HCT116 (cell line): ENCODE measurements at regions not wholly inside any gene's neighbourhood (a gene's known extent, or its start where the extent isn't known, plus 50 kb on each side); places are given as distances from the start of the nearest gene placed in this dataset.

Experiments used
- ATAC-seq: fragments of 200-7000 bp; cut with Tn5 transposase; 2 replicates; pipeline ENCODE4 v1.9.1; 2020; ENCODE audit warnings: mild to moderate bottlenecking, moderate library complexity
- BruUV-seq: library from RNA; stranded (reverse); fragments of 400-500 nt; replicated peaks from 2 replicates; lab custom pipeline; 2021; lab: Mats Ljungman, UMichigan
- CTCF ChIA-PET: fragments of 300-600 bp; sonication (Branson Sonifier 250); formaldehyde crosslinking; loops from one replicate; lab custom pipeline; 2021; ENCODE audit warnings: antibody characterized with exemption; lab: Charles Lee
- POLR2A ChIA-PET: fragments of 300-600, 350-600 bp; sonication (Branson Sonifier 250); formaldehyde crosslinking; loops from one replicate; lab custom pipeline; 2021; ENCODE audit warnings: antibody characterized with exemption; lab: Charles Lee
- RAD21 ChIA-PET, 2 experiments: fragments of 300-600 bp; sonication (Branson Sonifier 250); formaldehyde crosslinking; loops; one replicate each; lab custom pipeline; 2023; ENCODE audit warnings: low total read pairs in 2 of 2; ENCODE audit not compliant: uncharacterized antibody in 2 of 2, unreplicated experiment in 2 of 2, low non-redundant PET in 1 of 2; lab: Charles Lee
- DNase-seq: peaks from one replicate; pipeline ENCODE4 v3.0.0-alpha.2; 2010; ENCODE audit warnings: low read depth, low spot score
- H2AFZ ChIP-seq: fragments of 200-600 bp; shearing (Covaris generic), sonication (generic); 2 replicates; pipeline ENCODE4 v1.6.1; 2017; ENCODE audit warnings: low read depth, mixed run types, mixed read lengths, antibody characterized with exemption, low read length; ENCODE audit not compliant: poor library complexity, severe bottlenecking
- H3K27ac ChIP-seq: 2 replicates; pipeline ENCODE4 v1.5.1; 2012; ENCODE audit warnings: low read depth, low read length
- H3K27me3 ChIP-seq: fragments of 200-600 bp; sonication (generic); 2 replicates; pipeline ENCODE4 v1.6.1; 2016; ENCODE audit warnings: mixed run types, low read length, mixed read lengths; ENCODE audit not compliant: insufficient read depth
- H3K36me3 ChIP-seq, 2 experiments: fragments of 200-500 bp in 1 of 2; fragments of 200-600 bp in 1 of 2; sonication (Bioruptor generic) in 1 of 2; sonication (generic) in 1 of 2; 2 replicates each; pipeline versions ENCODE4 v1.5.1 to v1.6.1; 2014 to 2016; ENCODE audit warnings: low read length in 2 of 2, inconsistent platforms in 1 of 2, mixed read lengths in 1 of 2, mixed run types in 1 of 2; ENCODE audit not compliant: insufficient read depth in 2 of 2, control insufficient read depth in 1 of 2
- H3K4me1 ChIP-seq, 2 experiments: fragments of 200-600 bp in 1 of 2; sonication (generic) in 1 of 2; 2 replicates each; pipeline versions ENCODE4 v1.5.1 to v1.6.1; 2012 to 2017; ENCODE audit warnings: low read length in 2 of 2, inconsistent platforms in 1 of 2, mild to moderate bottlenecking in 1 of 2, mixed read lengths in 1 of 2, mixed run types in 1 of 2, moderate library complexity in 1 of 2; ENCODE audit not compliant: insufficient read depth in 2 of 2, control insufficient read depth in 1 of 2
- H3K4me2 ChIP-seq: fragments of 200-600 bp; sonication (generic); 2 replicates; pipeline ENCODE4 v1.6.1; 2017; ENCODE audit warnings: mixed run types, low read length, mixed read lengths
- H3K4me3 ChIP-seq, 2 experiments: fragments of 200-600 bp in 1 of 2; sonication (generic) in 1 of 2; replicated peaks in 1 of 2; 2 replicates each; pipeline ENCODE4 v1.5.1; 2011 to 2016; ENCODE audit warnings: low read length in 2 of 2, control low read depth in 1 of 2, low read depth in 1 of 2, mild to moderate bottlenecking in 1 of 2, mixed read lengths in 1 of 2, mixed run types in 1 of 2
- H3K79me2 ChIP-seq: fragments of 200-600 bp; sonication (generic); 2 replicates; pipeline ENCODE4 v1.6.1; 2017; ENCODE audit warnings: mild to moderate bottlenecking, mixed run types, low read length, moderate library complexity, mixed read lengths; ENCODE audit not compliant: insufficient read depth
- H3K9ac ChIP-seq: fragments of 200-600 bp; sonication (generic); 2 replicates; pipeline ENCODE4 v1.6.1; 2016; ENCODE audit warnings: low read length, mixed read lengths
- H3K9me2 ChIP-seq: fragments of 200-600 bp; sonication (generic), shearing (Covaris generic); 2 replicates; pipeline ENCODE4 v1.6.1; 2017; ENCODE audit warnings: mixed run types, mild to moderate bottlenecking, moderate library complexity; ENCODE audit not compliant: insufficient read depth
- H3K9me3 ChIP-seq, 2 experiments: fragments of 200-500 bp in 1 of 2; fragments of 200-600 bp in 1 of 2; sonication (Bioruptor generic) in 1 of 2; sonication (generic) in 1 of 2; 2 replicates each; pipeline ENCODE4 v1.6.1; 2014 to 2017; ENCODE audit warnings: low read length in 2 of 2, mixed read lengths in 2 of 2, inconsistent platforms in 1 of 2, low read depth in 1 of 2, mild to moderate bottlenecking in 1 of 2, mixed run types in 1 of 2, moderate library complexity in 1 of 2; ENCODE audit not compliant: control insufficient read depth in 1 of 2, insufficient read depth in 1 of 2
- H4K20me1 ChIP-seq: fragments of 200-600 bp; sonication (generic), shearing (Covaris generic); 2 replicates; pipeline ENCODE4 v1.6.1; 2017; ENCODE audit warnings: mixed run types, mild to moderate bottlenecking, moderate library complexity; ENCODE audit not compliant: insufficient read depth
- CEBPB ChIP-seq: IDR thresholded peaks from 2 replicates; pipeline ENCODE4 v1.6.1; 2012; ENCODE audit warnings: low read depth
- CTCF ChIP-seq, 3 experiments: fragments of 200-600 bp in 1 of 3; sonication (generic) in 1 of 3; IDR thresholded peaks in 2 of 3; conservative IDR thresholded peaks in 1 of 3; 2 replicates each; pipeline ENCODE4 v1.5.1; 2012 to 2017; ENCODE audit warnings: low read depth in 2 of 3, low read length in 2 of 3, antibody characterized with exemption in 1 of 3, borderline replicate concordance in 1 of 3, control low read depth in 1 of 3, mild to moderate bottlenecking in 1 of 3, mixed read lengths in 1 of 3, mixed run types in 1 of 3, moderate library complexity in 1 of 3; ENCODE audit not compliant: insufficient read depth in 1 of 3
- ELF1 ChIP-seq: IDR thresholded peaks from 2 replicates; pipeline ENCODE4 v1.6.1; 2012; ENCODE audit warnings: low read depth, borderline replicate concordance
- EZH2 ChIP-seq: fragments of 200-600 bp; sonication (generic); IDR thresholded peaks from 2 replicates; pipeline ENCODE4 v1.6.1; 2017; ENCODE audit warnings: antibody characterized with exemption, mixed run types
- EZH2phosphoT487 ChIP-seq: fragments of 200-600 bp; IDR thresholded peaks from 2 replicates; pipeline ENCODE4 v1.6.1; 2018; ENCODE audit warnings: antibody characterized with exemption, borderline replicate concordance
- MAX ChIP-seq: IDR thresholded peaks from 2 replicates; pipeline ENCODE4 v1.6.1; 2012
- POLR2A ChIP-seq: IDR thresholded peaks from 2 replicates; pipeline ENCODE4 v1.7.0; 2011; ENCODE audit warnings: borderline replicate concordance; ENCODE audit not compliant: insufficient read depth, insufficient read length; ENCODE audit errors: extremely low read depth
- POLR2AphosphoS5 ChIP-seq: IDR thresholded peaks from 2 replicates; pipeline ENCODE4 v1.6.1; 2011; ENCODE audit warnings: mild to moderate bottlenecking, low read depth, low read length, moderate library complexity
- RAD21 ChIP-seq: IDR thresholded peaks from 2 replicates; pipeline ENCODE4 v1.6.1; 2012; ENCODE audit warnings: low read depth, mild to moderate bottlenecking
- SIN3A ChIP-seq: IDR thresholded peaks from 2 replicates; pipeline ENCODE4 v1.6.1; 2012; ENCODE audit warnings: low read depth
- SP1 ChIP-seq: IDR thresholded peaks from 2 replicates; pipeline ENCODE4 v1.6.1; 2012; ENCODE audit warnings: low read depth
- TCF7L2 ChIP-seq: IDR thresholded peaks from 2 replicates; pipeline ENCODE4 v1.7.0; 2011; ENCODE audit warnings: borderline replicate concordance, inconsistent platforms; ENCODE audit not compliant: insufficient read depth, insufficient read length; ENCODE audit errors: extremely low read depth
- YY1 ChIP-seq: IDR thresholded peaks from 2 replicates; pipeline ENCODE4 v1.6.1; 2011; ENCODE audit warnings: low read length, low read depth, moderate library complexity, mild to moderate bottlenecking; ENCODE audit not compliant: insufficient replicate concordance; ENCODE audit errors: extremely low read depth
- intact Hi-C: fragments of 100-400 bp; cut with micrococcal nuclease; formaldehyde crosslinking; loops from 2 replicates; pipeline ENCODE4 v1.10.0; 2022

GRCh38 chr10:65355141-65355680 lies 1570.6 kb upstream of the LRRTM3 start:
- Histone ChIP-seq H4K20me1 (no peaks in the 10 kb centered on the region), H3K9me3 (no peaks in the 10 kb centered on the region), H3K36me3 (no peaks in the 10 kb centered on the region), H3K9ac (no peak overlapping the region), H3K4me1 (no peaks in the 10 kb centered on the region), H3K4me2 (no peak overlapping the region), H2AFZ (no peak overlapping the region), H3K27ac (no peak overlapping the region), H3K9me2 (no peaks in the 10 kb centered on the region), H3K27me3 (no peaks in the 10 kb centered on the region), H3K79me2 (no peaks in the 10 kb centered on the region), H3K4me3 (no peak overlapping the region)
- intact Hi-C loops, result loop anchor here (5.0 kb wide), 1 partner anchor 827 kb away; no protein-coding TSS in a partner anchor
- no peak for ATAC-seq
- no TSS peak for BruUV-seq
- TF ChIP-seq EZH2phosphoT487, result no peak
- TF ChIP-seq YY1, result no peak
- no peak for TF ChIP-seq EZH2
- TF ChIP-seq POLR2A, result no peak
- no peak for TF ChIP-seq ELF1
- no peak for TF ChIP-seq MAX
- no peak for TF ChIP-seq SIN3A
- TF ChIP-seq TCF7L2, result no peak
- TF ChIP-seq POLR2AphosphoS5, result no peak
- no peak for TF ChIP-seq CEBPB
- CTCF ChIA-PET, result no interaction called here
- RAD21 ChIA-PET, result no interaction called here
- POLR2A ChIA-PET, result no interaction called here
- DNase-seq, result no peak

GRCh38 chr10:65358565-65358964 lies 1567.3 kb upstream of the LRRTM3 start:
- Histone ChIP-seq H3K4me1 (no peaks in the 10 kb centered on the region), H3K27ac (no peak overlapping the region), H3K36me3 (no peaks in the 10 kb centered on the region), H3K9ac (no peak overlapping the region), H3K9me3 (no peaks in the 10 kb centered on the region), H3K27me3 (no peaks in the 10 kb centered on the region), H4K20me1 (no peaks in the 10 kb centered on the region), H3K79me2 (no peaks in the 10 kb centered on the region), H3K4me2 (no peak overlapping the region), H3K4me3 (no peak overlapping the region), H3K9me2 (no peaks in the 10 kb centered on the region), H2AFZ (no peak overlapping the region)
- ChIA-PET RAD21 (no interaction called here), CTCF (interaction anchor here (0.8 to 1.0 kb wide), 2 partner anchors 10 to 822 kb away, joined by 4 to 5 read pairs; no protein-coding TSS in a partner anchor), POLR2A (no interaction called here)
- ATAC-seq (peak; percentile 76), DNase-seq (peak; percentile 15)
- TF ChIP-seq CTCF (IDR thresholded peaks at IDR 0.05 in 2 of 3, conservative IDR thresholded peaks at IDR 0.05 in 1 of 3; ENCODE audit: borderline replicate concordance in 1 of 3, insufficient read depth in 1 of 3, low read depth in 2 of 3, low read length in 2 of 3) (peak; percentile 39 to 66 (median 64); a peak in 5 of 6 replicates), SP1 (no peak), RAD21 (peak; percentile 60)
- no TSS peak for BruUV-seq
- intact Hi-C loops, result loop anchor here (5.0 kb wide), 1 partner anchor 824 kb away; no protein-coding TSS in a partner anchor
